ENCODE measurements at regions not wholly inside any gene's neighbourhood (a gene's known extent, or its start where the extent isn't known, plus 50 kb on each side); places are given as distances from the start of the nearest gene placed in this dataset.

GRCh38 chr5:110049816-110050215 is 360.1 kb downstream of the MAN2A1 start:
- TF ChIP-seq CTCF (IDR thresholded peaks at IDR 0.05) (no peak), EZH2 (IDR thresholded peaks at IDR 0.05) (no peak), EZH2phosphoT487 (IDR thresholded peaks at IDR 0.05) (no peak)

Data from neural progenitor cell (in vitro differentiated cells).